GM12872 (cell line): ENCODE measurements at regions not wholly inside any gene's neighbourhood (a gene's known extent, or its start where the extent isn't known, plus 50 kb on each side); places are given as distances from the start of the nearest gene placed in this dataset.
A peak's percentile ranks its signal among the peaks of the same experiment; 100 is the strongest.

Experiments used
- TF ChIP-seq, protein P1 (sequence below): IDR thresholded peaks from 3 replicates; pipeline ENCODE4 v1.5.1; 2011; ENCODE audit warnings: low read depth, mild to moderate bottlenecking, low read length, moderate library complexity; ENCODE audit not compliant: insufficient read depth

DNA sequence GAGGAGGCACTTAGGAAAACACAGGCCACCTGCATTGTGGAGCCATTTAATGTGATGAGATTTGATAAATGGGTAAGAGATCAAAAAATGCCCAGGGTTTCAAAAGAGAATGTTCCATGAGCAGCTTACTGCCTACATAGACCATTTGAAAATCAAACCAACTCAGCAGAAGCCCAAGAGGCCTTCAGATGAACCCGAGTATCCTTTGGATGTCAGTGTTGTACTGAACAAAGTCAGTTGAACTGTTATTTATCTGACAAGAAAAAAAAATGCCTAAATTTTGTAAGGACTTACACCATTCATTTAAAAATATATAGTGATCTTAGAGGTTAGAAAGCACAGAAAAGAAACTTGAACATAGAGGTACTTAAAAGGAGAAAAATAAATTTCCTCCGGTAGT is 381.7 kb downstream of the ZFHX3 start:
- TF ChIP-seq, protein P1, sequence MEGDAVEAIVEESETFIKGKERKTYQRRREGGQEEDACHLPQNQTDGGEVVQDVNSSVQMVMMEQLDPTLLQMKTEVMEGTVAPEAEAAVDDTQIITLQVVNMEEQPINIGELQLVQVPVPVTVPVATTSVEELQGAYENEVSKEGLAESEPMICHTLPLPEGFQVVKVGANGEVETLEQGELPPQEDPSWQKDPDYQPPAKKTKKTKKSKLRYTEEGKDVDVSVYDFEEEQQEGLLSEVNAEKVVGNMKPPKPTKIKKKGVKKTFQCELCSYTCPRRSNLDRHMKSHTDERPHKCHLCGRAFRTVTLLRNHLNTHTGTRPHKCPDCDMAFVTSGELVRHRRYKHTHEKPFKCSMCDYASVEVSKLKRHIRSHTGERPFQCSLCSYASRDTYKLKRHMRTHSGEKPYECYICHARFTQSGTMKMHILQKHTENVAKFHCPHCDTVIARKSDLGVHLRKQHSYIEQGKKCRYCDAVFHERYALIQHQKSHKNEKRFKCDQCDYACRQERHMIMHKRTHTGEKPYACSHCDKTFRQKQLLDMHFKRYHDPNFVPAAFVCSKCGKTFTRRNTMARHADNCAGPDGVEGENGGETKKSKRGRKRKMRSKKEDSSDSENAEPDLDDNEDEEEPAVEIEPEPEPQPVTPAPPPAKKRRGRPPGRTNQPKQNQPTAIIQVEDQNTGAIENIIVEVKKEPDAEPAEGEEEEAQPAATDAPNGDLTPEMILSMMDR = no peak

DNA sequence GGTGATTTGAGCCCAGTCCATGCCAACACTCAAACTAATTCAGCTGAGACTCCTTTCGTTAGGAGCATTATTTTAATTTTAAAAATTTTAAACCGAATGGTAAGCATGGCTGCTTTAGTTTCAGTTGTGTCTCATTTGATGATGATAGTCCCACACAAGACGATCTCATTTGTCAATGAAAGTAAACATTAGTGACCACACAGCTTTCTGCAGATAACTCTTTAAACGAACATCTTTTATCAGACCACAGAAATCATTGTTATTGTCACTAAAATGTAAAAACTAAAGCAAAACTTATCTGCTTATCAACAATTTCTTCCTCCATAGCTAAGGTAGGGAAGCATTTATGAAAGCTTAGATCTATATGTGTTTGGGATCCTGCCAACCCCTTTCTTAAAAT is 382.2 kb downstream of the ZFHX3 start:
- TF ChIP-seq, protein P1 = no peak

DNA sequence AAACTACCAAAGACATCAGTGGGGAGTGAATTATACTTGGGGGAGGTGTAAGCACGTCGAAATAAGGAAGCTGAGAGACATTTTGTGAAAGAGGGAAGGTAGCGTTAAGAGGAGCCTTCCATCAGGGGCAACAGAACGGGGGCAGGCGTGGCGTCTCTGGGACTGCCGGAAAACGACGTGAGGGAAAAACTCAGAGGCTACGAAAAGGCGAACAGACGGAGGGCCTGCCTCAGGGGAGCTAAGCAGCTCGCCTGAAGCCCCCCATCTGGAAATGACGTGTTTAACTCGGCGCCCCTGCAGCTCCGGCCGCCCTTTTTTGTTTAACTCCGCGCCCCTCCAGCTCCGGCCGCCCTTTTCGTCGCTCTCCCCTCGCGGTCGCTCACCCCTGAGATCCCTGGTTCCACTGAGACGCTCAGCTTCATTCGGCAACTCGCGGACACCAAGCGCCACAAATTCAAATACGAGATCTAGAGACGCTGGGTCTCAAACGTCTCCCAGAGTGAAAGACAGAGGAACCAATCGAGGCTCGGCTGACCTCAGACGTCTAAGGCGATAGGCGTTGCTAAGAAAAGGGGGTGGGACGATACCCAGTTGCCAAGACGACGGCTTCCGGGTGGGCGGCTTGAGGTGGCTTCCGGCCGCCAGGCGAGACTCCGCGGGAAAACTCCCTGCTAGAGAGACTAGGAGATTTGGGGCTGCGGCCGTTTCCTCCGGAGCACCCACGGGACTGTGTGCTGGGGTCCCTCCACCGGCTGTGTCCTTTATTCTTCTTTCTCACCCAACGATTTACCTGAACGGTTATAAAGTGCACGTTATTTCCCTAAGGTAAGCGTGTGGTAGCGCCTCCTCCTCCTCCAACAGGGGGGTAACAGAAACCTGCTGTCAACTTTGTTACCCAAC is 383.2 kb downstream of the ZFHX3 start:
- TF ChIP-seq, protein P1 = 0 out of 3 replicates have a peak, but pooled peaks have one; percentile 5

DNA sequence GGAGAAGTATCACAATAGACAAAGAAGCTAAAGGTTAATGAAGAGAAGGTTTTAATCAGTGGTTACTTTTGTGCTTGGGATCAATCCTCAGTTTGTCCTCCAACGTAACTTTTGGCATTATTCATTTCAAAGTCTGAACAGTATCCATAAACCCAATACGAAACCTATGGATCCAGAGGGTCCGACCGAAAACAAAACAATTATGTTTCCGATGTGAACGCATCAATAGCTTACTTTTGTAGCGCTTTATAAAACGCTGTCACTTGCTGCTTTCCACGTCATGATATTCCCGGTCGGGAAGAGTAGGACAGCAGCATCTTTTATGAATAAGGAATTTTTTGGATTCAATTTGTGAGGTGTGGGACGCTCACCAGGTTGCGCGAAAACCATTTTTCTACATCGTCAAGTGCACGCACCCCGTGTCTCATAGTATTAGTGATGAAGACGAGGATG is 383.8 kb downstream of the ZFHX3 start:
- TF ChIP-seq, protein P1 = no peak

DNA sequence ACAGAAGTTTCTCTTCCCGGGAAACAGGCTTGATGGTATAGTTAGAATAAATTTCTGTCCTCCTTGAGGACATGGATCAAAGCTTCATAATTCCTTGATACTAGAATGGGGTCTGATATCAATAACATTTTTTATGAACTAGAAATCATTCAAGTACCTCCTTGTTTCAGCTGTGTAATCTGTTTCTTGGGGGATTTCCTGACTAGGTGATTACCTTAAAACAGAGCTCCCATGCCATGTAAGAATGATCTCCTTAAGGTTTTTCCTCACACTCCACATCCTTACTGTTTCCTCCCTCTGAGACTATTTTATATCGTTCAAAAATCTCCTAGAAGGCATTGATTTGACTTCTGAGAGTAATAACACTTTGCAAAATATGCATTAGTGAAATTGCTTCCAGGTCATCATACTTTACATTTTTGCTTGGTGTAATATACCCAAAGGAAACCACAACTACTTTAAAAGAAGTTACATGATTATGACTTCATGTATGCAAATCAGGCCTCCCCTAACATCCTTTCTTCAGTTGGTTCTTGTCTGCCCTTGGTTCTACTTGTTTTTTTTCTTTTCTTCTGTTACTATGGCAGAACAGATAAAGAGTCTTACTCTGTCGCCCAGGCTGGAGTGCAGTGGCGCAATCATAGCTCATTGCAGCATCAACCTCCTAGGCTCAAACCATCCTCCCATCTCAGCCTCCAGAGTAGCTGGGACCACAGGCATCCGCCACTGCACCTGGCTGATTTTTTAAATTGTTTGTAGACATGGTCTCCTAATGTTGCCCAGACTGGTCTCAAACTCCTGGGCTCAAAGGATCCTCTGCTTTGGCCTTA is 388.8 kb downstream of the ZFHX3 start:
- TF ChIP-seq, protein P1 = no peak

DNA sequence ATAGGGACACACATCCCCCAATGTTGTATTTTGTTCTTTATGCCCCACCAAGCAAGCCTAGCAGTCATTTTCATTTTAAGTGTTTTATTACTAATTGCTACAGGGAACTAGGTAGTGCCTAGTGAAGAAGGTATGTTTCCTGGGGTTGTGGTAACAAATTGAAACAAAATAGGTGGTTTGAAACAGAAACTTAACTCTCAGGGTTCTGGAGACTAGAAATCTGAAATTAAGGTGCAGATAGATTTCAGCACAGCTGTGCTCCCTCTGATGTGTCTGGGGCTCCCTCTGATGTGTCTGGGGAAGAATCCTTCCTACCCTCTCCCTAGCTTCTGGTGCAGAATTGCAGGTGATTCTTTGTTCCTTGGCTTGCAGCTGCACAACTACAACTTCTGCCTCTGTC is 390.1 kb downstream of the ZFHX3 start:
- TF ChIP-seq, protein P1 = peak; percentile 23; the same call in 1 of the 3 replicates

DNA sequence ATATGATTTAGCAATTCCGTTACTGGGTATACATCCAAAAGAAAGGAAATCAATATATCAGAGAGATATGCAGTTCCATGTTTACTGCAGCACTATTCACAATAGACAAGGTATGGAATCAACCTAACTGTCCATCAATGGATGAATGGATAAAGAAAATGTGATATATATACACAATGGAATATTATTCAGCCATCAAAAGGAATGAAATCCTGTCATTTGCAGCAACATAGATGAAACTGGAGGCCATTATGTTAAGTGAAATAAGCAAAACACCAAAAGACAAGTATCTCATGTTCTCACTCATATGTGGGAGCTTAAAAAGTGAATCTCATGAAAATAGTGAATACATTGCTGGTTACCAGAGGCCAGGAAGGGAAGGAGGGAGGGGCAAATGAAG is 390.8 kb downstream of the ZFHX3 start:
- TF ChIP-seq, protein P1 = no peak
